ENCODE measurements at regions not wholly inside any gene's neighbourhood (a gene's known extent, or its start where the extent isn't known, plus 50 kb on each side); places are given as distances from the start of the nearest gene placed in this dataset.

DNA sequence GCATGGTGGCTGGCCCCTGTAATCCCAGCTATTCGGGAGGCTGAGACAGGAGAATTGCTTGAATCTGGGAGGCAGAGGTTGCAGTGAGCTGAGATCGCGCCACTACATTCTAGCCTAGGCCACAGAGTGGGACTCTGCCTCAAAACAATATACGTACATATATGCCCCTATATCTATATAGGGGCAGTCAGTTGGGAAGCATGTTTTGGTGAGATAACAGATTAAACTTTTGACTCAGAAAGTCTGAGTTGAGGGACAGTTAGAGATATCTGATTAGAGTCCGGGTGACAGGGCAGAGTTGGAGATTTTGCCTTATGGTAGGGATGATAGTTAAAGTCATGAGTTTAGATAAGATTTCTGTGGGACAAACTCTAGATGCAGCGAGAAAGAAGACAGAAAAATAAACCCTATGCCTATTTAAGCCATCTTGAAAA is 71.8 kb upstream of the ALDH1A1 start:
- Histone ChIP-seq H3K9me3 (no peaks in the 10 kb centered on the region), H3K27me3 (no peaks in the 10 kb centered on the region), H3K27ac (no peak overlapping the region), H3K4me3 (no peak overlapping the region), H3K36me3 (no peaks in the 10 kb centered on the region), H3K4me1 (no peaks in the 10 kb centered on the region)
- TF ChIP-seq, protein P1, sequence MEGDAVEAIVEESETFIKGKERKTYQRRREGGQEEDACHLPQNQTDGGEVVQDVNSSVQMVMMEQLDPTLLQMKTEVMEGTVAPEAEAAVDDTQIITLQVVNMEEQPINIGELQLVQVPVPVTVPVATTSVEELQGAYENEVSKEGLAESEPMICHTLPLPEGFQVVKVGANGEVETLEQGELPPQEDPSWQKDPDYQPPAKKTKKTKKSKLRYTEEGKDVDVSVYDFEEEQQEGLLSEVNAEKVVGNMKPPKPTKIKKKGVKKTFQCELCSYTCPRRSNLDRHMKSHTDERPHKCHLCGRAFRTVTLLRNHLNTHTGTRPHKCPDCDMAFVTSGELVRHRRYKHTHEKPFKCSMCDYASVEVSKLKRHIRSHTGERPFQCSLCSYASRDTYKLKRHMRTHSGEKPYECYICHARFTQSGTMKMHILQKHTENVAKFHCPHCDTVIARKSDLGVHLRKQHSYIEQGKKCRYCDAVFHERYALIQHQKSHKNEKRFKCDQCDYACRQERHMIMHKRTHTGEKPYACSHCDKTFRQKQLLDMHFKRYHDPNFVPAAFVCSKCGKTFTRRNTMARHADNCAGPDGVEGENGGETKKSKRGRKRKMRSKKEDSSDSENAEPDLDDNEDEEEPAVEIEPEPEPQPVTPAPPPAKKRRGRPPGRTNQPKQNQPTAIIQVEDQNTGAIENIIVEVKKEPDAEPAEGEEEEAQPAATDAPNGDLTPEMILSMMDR (IDR thresholded peaks at IDR 0.05), result no peak
- no peak for DNase-seq (ENCODE audit: low spot score in 2 of 2)
- intact Hi-C loops (cut with DNase I), result loop anchor here (5.0 kb wide), 1 partner anchor 58 kb away; no protein-coding TSS in a partner anchor

- Histone ChIP-seq H3K27ac (no peak overlapping the region), H3K4me1 (no peaks in the 10 kb centered on the region)
- peak in 1 of 2 donors; percentile 68 for DNase-seq (ENCODE audit: low spot score in 2 of 2)
Observed at GRCh38 chr9:73023025-73023541, 70.2 kb upstream of the ALDH1A1 start.

DNA sequence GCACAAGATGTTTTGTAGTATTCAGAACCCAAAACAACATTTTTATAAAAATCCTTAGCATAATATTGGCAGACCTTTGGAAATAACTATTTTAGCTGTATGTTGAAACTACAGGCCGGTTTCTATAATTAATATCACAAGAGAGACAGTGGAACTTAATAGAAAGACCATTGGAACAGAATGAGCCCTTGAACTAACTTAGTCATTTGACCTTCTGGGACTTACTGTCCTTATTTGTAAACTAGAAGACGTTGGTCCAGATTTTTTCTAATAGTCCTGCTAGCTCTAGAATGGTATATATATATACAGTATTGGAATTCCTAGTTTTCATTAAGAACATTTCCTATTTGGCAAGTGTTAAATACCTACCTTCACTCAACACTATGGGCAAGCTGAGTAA is 69.5 kb upstream of the ALDH1A1 start:
- Histone ChIP-seq H3K27me3 (no peaks in the 10 kb centered on the region), H3K36me3 (no peaks in the 10 kb centered on the region), H3K9me3 (peaks cover 0 to 10% of the 10 kb centered on the region in 2 donors), H3K4me3 (no peak overlapping the region), H3K27ac (no peak overlapping the region), H3K4me1 (no peaks in the 10 kb centered on the region)
- no peak for DNase-seq (ENCODE audit: low spot score in 2 of 2)
- TF ChIP-seq, protein P1 (IDR thresholded peaks at IDR 0.05), result no peak
- intact Hi-C loops (cut with DNase I), result loop anchor here (2.0 to 5.0 kb wide), 3 partner anchors 60 to 110 kb away; partner anchors contain the start of gene ALDH1A1

More at GRCh38 chr9:73023025-73023541, 70.2 kb upstream of the ALDH1A1 start:
- H3K36me3 ChIP-seq, result no peaks in the 10 kb centered on the region
- H3K4me3 ChIP-seq, result no peak overlapping the region
- H3K9me3 ChIP-seq, result peaks cover 0 to 7% of the 10 kb centered on the region in 2 donors
- H3K27me3 ChIP-seq, result no peaks in the 10 kb centered on the region
- TF ChIP-seq, protein P1 (IDR thresholded peaks at IDR 0.05), result peak; percentile 79 to 86 (median 84)
- intact Hi-C loops (cut with DNase I), result loop anchor here (1.0 to 5.0 kb wide), 4 partner anchors 59 to 166 kb away; partner anchors contain the start of gene ALDH1A1

- intact Hi-C loops (cut with DNase I), result loop anchor here (5.0 kb wide), 1 partner anchor 61 kb away; no protein-coding TSS in a partner anchor
- DNase-seq (ENCODE audit: low spot score in 2 of 2), result no peak
- Histone ChIP-seq H3K27ac (no peak overlapping the region), H3K4me1 (no peaks in the 10 kb centered on the region), H3K27me3 (no peaks in the 10 kb centered on the region), H3K9me3 (peaks cover 0 to 10% of the 10 kb centered on the region in 2 donors), H3K36me3 (no peaks in the 10 kb centered on the region), H3K4me3 (no peak overlapping the region)
- TF ChIP-seq, protein P1 (IDR thresholded peaks at IDR 0.05), result no peak
Observed at GRCh38 chr9:73020877-73021276, 68.0 kb upstream of the ALDH1A1 start.

- H3K36me3 ChIP-seq, result no peaks in the 10 kb centered on the region
- H3K27me3 ChIP-seq, result no peaks in the 10 kb centered on the region
- peak overlapping the region in 1 of 2 donors; percentile 12 for H3K27ac ChIP-seq
- intact Hi-C loops (cut with DNase I), result loop anchor here (5.0 kb wide), 1 partner anchor 647 kb away; the partner anchor contains the start of gene ZFAND5
- H3K9me3 ChIP-seq, result peaks cover 0 to 10% of the 10 kb centered on the region in 2 donors
- H3K4me1 ChIP-seq, result peaks cover 0 to 11% of the 10 kb centered on the region in 2 donors
- no peak for DNase-seq (ENCODE audit: low spot score in 2 of 2)
- no peak overlapping the region for H3K4me3 ChIP-seq
- TF ChIP-seq, protein P1 (IDR thresholded peaks at IDR 0.05), result no peak
Observed at GRCh38 chr9:73014011-73014410, 61.2 kb upstream of the ALDH1A1 start.

Data from ascending aorta (tissue), 2 donors.